Glomerular visceral epithelial cell (primary cell): ENCODE measurements at regions not wholly inside any gene's neighbourhood (a gene's known extent, or its start where the extent isn't known, plus 50 kb on each side); places are given as distances from the start of the nearest gene placed in this dataset.
"Not testable (repeated sequence)": the region's sequence is repeated elsewhere in the genome, so short reads cannot be mapped to it uniquely, and the experiment has no call there.

Source experiments
- DNase-seq: peaks from one replicate; pipeline ENCODE4 v3.0.0-alpha.2; 2016; ENCODE audit errors: extremely low spot score

- no peak for DNase-seq
Measured at GRCh38 chr6:3619800-3620199, 131.7 kb downstream of the PXDC1 start.

- DNase-seq, result no peak
Measured at GRCh38 chr6:3619201-3619600, 132.3 kb downstream of the PXDC1 start.

- no peak for DNase-seq
Measured at GRCh38 chr6:3618642-3619041, 132.9 kb downstream of the PXDC1 start.

- no peak for DNase-seq
Measured at GRCh38 chr6:3617681-3618311, 133.7 kb downstream of the PXDC1 start.

- no peak for DNase-seq
Measured at GRCh38 chr6:3617192-3617631, 134.3 kb downstream of the PXDC1 start.

- DNase-seq, result no peak
Measured at GRCh38 chr6:3616565-3617176, 134.8 kb downstream of the PXDC1 start.

- DNase-seq, result no peak
Measured at GRCh38 chr6:3615391-3616380, 135.8 kb downstream of the PXDC1 start.

GRCh38 chr6:3614918-3615317 is 136.6 kb downstream of the PXDC1 start:
- DNase-seq, result no peak

GRCh38 chr6:3613565-3613964 is 137.9 kb downstream of the PXDC1 start:
- DNase-seq, result not testable (repeated sequence)

- DNase-seq, result peak; percentile 38
Measured at GRCh38 chr6:3612341-3613041, 139.0 kb downstream of the PXDC1 start.

- no peak for DNase-seq
Measured at GRCh38 chr6:3610921-3611320, 140.6 kb downstream of the PXDC1 start.

- no peak for DNase-seq
Measured at GRCh38 chr6:3610206-3610605, 141.3 kb downstream of the PXDC1 start.

GRCh38 chr6:3609388-3609787 is 142.1 kb downstream of the PXDC1 start:
- DNase-seq, result no peak

- no peak for DNase-seq
Measured at GRCh38 chr6:3608159-3608558, 143.4 kb downstream of the PXDC1 start.

- DNase-seq, result no peak
Measured at GRCh38 chr6:3607599-3607998, 143.9 kb downstream of the PXDC1 start.

- no peak for DNase-seq
Measured at GRCh38 chr6:3607171-3607570, 144.3 kb downstream of the PXDC1 start.

- no peak for DNase-seq
Measured at GRCh38 chr6:3603340-3604130, 146.7 kb upstream of the SLC22A23 start.

GRCh38 chr6:3601570-3601969 is 144.7 kb upstream of the SLC22A23 start:
- DNase-seq, result no peak

- DNase-seq, result no peak
Measured at GRCh38 chr6:3597500-3598064, 140.7 kb upstream of the SLC22A23 start.

GRCh38 chr6:3596766-3597165 is 139.9 kb upstream of the SLC22A23 start:
- no peak for DNase-seq

- DNase-seq, result no peak
Measured at GRCh38 chr6:3594201-3594600, 137.4 kb upstream of the SLC22A23 start.
